OCI-M1 (cell line): ENCODE measurements at regions not wholly inside any gene's neighbourhood (a gene's known extent, or its start where the extent isn't known, plus 50 kb on each side); places are given as distances from the start of the nearest gene placed in this dataset.

Experiments
- DNase-seq: peaks from one replicate; lab custom pipeline; 2025; lab: John Stamatoyannopoulos, UW

- no peak for DNase-seq
Measured at GRCh38 chr1:81391125-81391828, 409.5 kb upstream of the ADGRL2 start.

DNA sequence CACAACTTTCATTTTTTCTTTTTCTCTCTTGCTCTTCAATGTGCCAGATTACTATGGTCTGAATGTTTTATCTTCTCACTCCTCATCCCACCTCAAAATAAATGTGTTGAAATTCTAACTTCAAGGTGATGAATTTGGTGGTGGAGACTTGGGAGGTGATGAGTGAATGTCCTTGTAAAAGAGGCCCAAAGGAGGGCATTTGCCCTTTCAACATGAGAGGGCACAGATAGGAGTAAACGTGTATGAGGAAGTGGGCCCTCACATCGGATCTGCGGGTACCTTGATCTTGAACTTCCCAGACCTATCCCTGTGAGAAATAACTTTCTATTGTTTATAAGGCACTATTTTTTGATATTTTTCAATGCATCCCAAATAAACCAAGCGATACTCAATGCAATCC is 412.3 kb upstream of the ADGRL2 start:
- DNase-seq: no peak

- no peak for DNase-seq
Measured at GRCh38 chr1:81387446-81387845, 413.3 kb upstream of the ADGRL2 start.

DNA sequence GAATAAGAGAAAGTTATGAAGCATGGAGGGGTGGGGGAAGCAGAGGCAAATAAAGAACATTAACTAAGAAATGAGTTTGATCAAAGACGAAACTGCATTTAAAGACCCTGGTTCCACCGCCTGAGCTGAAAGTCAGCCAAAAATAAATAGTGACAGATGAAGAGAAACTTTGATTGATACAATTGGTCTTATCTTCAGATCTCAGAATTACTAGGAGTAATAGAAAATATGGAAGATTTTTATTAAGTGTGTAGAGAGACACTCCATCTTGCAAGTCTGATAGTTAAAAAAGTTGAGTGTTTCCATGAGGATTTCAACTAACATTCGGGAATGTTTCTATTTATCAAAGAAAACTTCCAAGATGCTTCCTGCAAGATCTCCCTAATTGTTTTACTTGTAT is 418.2 kb upstream of the ADGRL2 start:
- no peak for DNase-seq

DNA sequence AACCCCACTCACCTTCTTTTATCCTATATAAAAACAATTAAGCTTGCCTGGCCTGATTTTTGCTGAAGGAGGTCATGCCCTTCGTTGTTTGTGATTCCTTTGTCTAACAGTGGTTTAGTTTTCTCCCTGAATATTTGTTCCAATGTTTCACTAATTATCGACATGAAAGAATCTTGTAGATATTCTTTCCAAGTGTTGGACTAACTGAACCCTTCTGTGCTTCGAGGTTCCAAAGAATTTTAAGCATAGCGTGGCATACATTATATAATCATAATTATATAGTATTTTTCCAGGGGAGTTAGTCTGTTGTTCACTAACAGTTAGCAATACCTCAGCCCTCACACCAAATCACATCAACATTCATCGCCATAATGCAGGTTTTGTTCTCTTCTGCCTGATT is 418.9 kb upstream of the ADGRL2 start:
- no peak for DNase-seq

DNA sequence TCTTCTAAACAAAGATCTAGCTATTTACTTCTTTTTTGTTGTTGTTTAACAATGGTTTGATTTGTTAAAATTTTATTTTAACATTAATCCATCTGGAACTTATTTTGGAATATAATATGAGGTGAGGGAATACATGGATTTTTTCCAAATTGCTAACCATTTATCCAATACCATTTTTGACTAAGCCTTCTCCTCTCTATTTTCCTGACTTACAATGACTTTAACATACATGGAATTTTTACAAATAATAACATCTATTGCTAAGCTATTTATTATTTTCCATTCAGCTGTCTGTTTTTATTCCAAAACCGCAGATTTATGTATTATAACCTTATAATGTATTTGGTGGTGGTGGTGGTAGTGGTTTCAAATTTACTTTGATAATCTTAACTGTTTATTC is 420.3 kb upstream of the ADGRL2 start:
- DNase-seq: no peak

- DNase-seq: no peak
Measured at GRCh38 chr1:81379430-81379829, 421.3 kb upstream of the ADGRL2 start.

DNA sequence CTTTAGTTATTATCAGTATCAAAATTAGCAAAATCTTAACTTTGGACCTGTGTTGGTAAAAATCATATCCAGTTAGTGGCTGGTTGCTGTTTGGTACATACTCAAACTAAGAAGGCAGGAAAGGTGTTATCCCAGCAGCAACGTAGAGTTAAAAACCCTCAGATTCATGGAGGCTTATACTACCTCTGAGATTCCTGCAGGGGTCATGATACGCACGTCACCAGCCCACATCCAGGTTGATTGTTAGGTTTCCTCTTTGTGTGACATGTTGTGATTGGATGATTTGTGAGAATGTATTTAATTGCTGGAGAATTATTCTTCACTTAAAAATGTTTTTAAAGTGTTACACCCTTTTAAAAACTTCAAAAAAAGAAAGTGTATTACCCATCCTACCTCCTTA is 423.3 kb upstream of the ADGRL2 start:
- DNase-seq: no peak

DNA sequence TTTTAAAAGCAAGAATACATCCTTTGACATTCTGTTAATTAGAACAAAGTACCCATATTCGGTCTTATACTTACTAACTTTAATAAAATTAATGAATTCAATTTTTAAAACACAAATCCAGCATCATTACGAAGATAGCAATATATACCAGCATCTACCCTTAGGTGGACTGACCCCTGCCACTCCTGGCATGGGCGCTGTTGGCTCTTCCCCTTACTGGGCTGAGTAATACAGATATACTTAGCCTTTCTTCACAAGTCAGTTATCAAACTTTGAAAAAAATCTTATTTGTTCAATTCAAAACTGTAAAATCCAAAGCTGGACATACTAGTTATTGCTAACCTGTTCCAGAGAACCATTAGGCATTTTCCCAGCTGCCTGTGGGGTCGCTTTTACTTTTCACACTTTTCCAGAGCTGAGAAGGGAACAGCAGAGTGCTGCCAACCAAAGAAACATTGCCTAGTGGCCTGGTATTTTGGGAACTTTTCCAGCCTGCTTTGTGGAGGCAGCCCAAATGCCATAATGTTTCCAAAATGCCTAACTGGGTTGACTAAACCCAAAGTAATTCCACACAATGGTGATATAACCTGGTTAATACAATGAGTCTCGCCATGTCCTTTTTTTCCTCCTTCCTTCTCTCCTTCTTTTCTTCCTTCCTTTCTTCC is 424.7 kb upstream of the ADGRL2 start:
- no peak for DNase-seq

GRCh38 chr1:81374481-81374880 is 426.3 kb upstream of the ADGRL2 start:
- no peak for DNase-seq

GRCh38 chr1:81371864-81372263 is 428.9 kb upstream of the ADGRL2 start:
- peak; percentile 13 for DNase-seq

DNA sequence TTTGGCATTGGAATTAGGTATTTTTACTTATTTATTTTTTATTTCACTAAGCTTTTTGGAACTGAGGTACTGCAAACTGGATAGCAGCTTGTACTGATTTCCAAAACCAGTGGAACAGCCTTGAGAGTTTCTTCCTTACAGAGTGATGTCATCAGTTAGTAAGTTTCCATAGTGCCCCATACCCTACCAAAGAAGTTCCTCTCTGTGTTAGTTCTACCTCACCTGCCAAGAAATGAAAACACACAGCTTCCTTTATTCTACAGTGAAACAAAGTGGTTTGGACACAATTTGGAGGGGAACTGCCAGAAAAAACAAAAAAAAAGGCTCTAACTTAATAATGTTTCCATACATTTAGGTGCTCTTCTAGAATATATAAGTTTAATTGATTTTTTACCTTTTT is 430.9 kb upstream of the ADGRL2 start:
- DNase-seq: no peak

GRCh38 chr1:81366173-81366572 is 434.6 kb upstream of the ADGRL2 start:
- DNase-seq: no peak

- no peak for DNase-seq
Measured at GRCh38 chr1:81364088-81364487, 436.6 kb upstream of the ADGRL2 start.

- no peak for DNase-seq
Measured at GRCh38 chr1:81358151-81358550, 442.6 kb upstream of the ADGRL2 start.

- DNase-seq: no peak
Measured at GRCh38 chr1:81351864-81352263, 448.9 kb upstream of the ADGRL2 start.

- DNase-seq: no peak
Measured at GRCh38 chr1:81349194-81349965, 451.4 kb upstream of the ADGRL2 start.

DNA sequence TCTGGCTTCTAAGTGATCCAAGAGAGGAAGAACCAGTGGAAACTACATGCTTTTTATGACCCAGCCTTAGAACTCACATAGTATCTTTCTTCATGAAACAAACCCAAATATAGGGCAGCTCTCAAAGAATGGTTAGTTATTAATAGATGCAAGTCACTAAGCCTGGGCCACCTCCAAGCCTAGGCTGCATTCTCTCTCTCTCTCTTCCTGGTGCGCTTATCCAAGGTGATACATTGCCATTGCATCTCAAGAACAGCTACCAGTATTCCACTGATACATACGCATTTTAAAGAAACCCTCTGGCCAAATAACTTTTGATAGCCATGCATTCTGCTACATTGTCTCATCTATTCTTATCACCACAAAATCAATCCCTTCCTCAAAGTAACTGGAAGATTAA is 455.6 kb upstream of the ADGRL2 start:
- DNase-seq: no peak

DNA sequence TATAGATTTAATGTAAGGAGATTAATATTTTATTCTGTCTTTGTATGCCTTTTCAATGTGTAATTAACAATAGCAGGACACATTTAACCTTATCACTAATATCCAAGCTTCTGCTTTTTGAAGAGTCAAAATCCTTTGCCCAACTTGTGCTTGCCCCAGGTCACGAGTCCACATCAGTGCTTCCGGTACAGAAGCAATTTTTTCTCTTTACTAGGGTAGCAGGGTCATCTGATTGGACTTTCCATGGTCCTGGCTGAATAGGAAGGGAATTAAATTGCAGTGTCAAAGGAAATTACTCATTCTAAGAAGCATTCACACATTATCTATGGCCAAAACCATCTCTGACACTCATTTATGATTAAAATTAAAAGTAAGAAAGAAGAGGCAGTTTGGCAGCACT is 460.5 kb upstream of the ADGRL2 start:
- peak; percentile 35 for DNase-seq

- DNase-seq: no peak
Measured at GRCh38 chr1:81337226-81337625, 463.5 kb upstream of the ADGRL2 start.

- no peak for DNase-seq
Measured at GRCh38 chr1:81335876-81336275, 464.9 kb upstream of the ADGRL2 start.

GRCh38 chr1:81330521-81330920 is 470.2 kb upstream of the ADGRL2 start:
- DNase-seq: no peak

DNA sequence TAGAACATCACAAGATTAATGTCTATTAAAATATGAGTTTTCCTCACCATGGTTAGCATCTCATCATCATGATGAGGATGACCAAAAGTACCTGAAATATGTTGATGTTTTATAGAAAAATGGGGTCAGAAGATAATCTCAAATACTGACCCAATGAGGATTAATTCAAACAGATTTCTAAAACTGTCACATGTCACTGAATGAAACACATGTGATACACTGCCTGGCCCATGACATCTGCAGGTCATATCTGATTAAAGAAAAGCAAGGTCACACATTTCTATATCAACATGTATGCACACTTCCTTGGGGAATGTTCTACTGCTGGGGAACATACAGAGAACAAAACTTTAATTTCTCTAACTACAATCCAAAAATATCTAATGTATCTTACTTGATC is 470.6 kb upstream of the ADGRL2 start:
- DNase-seq: no peak
